Activated CD8-positive, alpha-beta memory T cell treated with anti-CD3 and anti-CD28 coated beads, Interleukin-2, amount 10 ng/mL, durations not matched to agents 7 days and 5 days (primary cell): ENCODE measurements at regions not wholly inside any gene's neighbourhood (a gene's known extent, or its start where the extent isn't known, plus 50 kb on each side); places are given as distances from the start of the nearest gene placed in this dataset.
A peak's percentile ranks its signal among the peaks of the same experiment; 100 is the strongest.

ENCODE experiments used
- ATAC-seq: fragments of 150-1000 bp; cut with Tn5 transposase; one replicate; pipeline ENCODE4 v1.10.0; 2021; ENCODE audit warnings: moderate library complexity
- CTCF ChIA-PET: fragments of 350-600 bp; sonication (Branson Sonifier 250); formaldehyde crosslinking; loops from one replicate; lab custom pipeline; 2021; ENCODE audit warnings: antibody characterized with exemption; lab: Charles Lee
- DNase-seq: peaks from one replicate; pipeline ENCODE4 v3.0.0-alpha.2; 2020
- H3K27ac Mint-ChIP-seq: one replicate; pipeline ENCODE4 v1.8.0; 2021; ENCODE audit warnings: mild to moderate bottlenecking, mixed read lengths
- H3K27me3 Mint-ChIP-seq: one replicate; pipeline ENCODE4 v1.8.0; 2021; ENCODE audit warnings: mixed read lengths
- H3K36me3 Mint-ChIP-seq: one replicate; pipeline ENCODE4 v1.8.0; 2021; ENCODE audit warnings: mild to moderate bottlenecking, mixed read lengths
- H3K4me1 Mint-ChIP-seq: one replicate; pipeline ENCODE4 v1.8.0; 2021; ENCODE audit warnings: mixed read lengths
- H3K4me3 Mint-ChIP-seq: one replicate; pipeline ENCODE4 v1.8.0; 2021; ENCODE audit warnings: mild to moderate bottlenecking, moderate library complexity, mixed read lengths
- H3K9me3 Mint-ChIP-seq: one replicate; pipeline ENCODE4 v1.8.0; 2022; ENCODE audit warnings: low read depth, mixed read lengths

- H3K4me1 Mint-ChIP-seq, result no peaks in the 10 kb centered on the region
- ATAC-seq (no peak), DNase-seq (no peak)
- no peaks in the 10 kb centered on the region for H3K9me3 Mint-ChIP-seq
- no peaks in the 10 kb centered on the region for H3K27me3 Mint-ChIP-seq
- no peak overlapping the region for H3K27ac Mint-ChIP-seq
- CTCF ChIA-PET, result no interaction called here
- no peaks in the 10 kb centered on the region for H3K36me3 Mint-ChIP-seq
- H3K4me3 Mint-ChIP-seq, result no peak overlapping the region
Observed at GRCh38 chr1:8191474-8191873, 126.4 kb upstream of the SLC45A1 start.

GRCh38 chr1:8189931-8190483, 127.9 kb upstream of the SLC45A1 start:
- H3K9me3 Mint-ChIP-seq, result no peaks in the 10 kb centered on the region
- no peak overlapping the region for H3K4me3 Mint-ChIP-seq
- H3K4me1 Mint-ChIP-seq, result no peaks in the 10 kb centered on the region
- H3K36me3 Mint-ChIP-seq, result no peaks in the 10 kb centered on the region
- H3K27ac Mint-ChIP-seq, result no peak overlapping the region
- CTCF ChIA-PET, result no interaction called here
- no peak for ATAC-seq
- no peaks in the 10 kb centered on the region for H3K27me3 Mint-ChIP-seq
- no peak for DNase-seq

- DNase-seq (no peak), ATAC-seq (no peak)
- Mint-ChIP-seq H3K36me3 (no peaks in the 10 kb centered on the region), H3K4me1 (peaks cover 10% of the 10 kb centered on the region), H3K27me3 (no peaks in the 10 kb centered on the region), H3K9me3 (no peaks in the 10 kb centered on the region), H3K27ac (no peak overlapping the region), H3K4me3 (no peak overlapping the region)
- CTCF ChIA-PET, result no interaction called here
Observed at GRCh38 chr1:8185400-8185799, 132.5 kb upstream of the SLC45A1 start.

- CTCF ChIA-PET, result no interaction called here
- no peak overlapping the region for H3K27ac Mint-ChIP-seq
- ATAC-seq, result no peak
Observed at GRCh38 chr1:8184301-8184700, 133.6 kb upstream of the SLC45A1 start.

GRCh38 chr1:8182034-8182761, 135.7 kb upstream of the SLC45A1 start:
- Mint-ChIP-seq H3K4me3 (no peak overlapping the region), H3K9me3 (peaks cover 10% of the 10 kb centered on the region), H3K27me3 (peaks cover 3% of the 10 kb centered on the region), H3K36me3 (peaks cover 7% of the 10 kb centered on the region), H3K27ac (peak overlapping the region; percentile 24), H3K4me1 (peaks cover 10% of the 10 kb centered on the region)
- DNase-seq (no peak), ATAC-seq (peak; percentile 66)
- CTCF ChIA-PET, result no interaction called here

More at GRCh38 chr1:8184301-8184700, 133.6 kb upstream of the SLC45A1 start:
- peaks cover 2% of the 10 kb centered on the region for H3K9me3 Mint-ChIP-seq
- no peak overlapping the region for H3K4me3 Mint-ChIP-seq
- DNase-seq, result no peak
- peaks cover 10% of the 10 kb centered on the region for H3K4me1 Mint-ChIP-seq
- H3K36me3 Mint-ChIP-seq, result peaks cover 1% of the 10 kb centered on the region
- H3K27me3 Mint-ChIP-seq, result peaks cover 2% of the 10 kb centered on the region

- no peak for DNase-seq
- H3K4me3 Mint-ChIP-seq, result no peak overlapping the region
- CTCF ChIA-PET, result interaction anchor here (0.8 to 1.5 kb wide), 2 partner anchors 25 to 28 kb away, joined by 3 read pairs; no protein-coding TSS in a partner anchor
- peaks cover 10% of the 10 kb centered on the region for H3K4me1 Mint-ChIP-seq
- peaks cover 10% of the 10 kb centered on the region for H3K9me3 Mint-ChIP-seq
- H3K27ac Mint-ChIP-seq, result no peak overlapping the region
- no peak for ATAC-seq
- H3K36me3 Mint-ChIP-seq, result peaks cover 7% of the 10 kb centered on the region
- H3K27me3 Mint-ChIP-seq, result peaks cover 3% of the 10 kb centered on the region
Observed at GRCh38 chr1:8179132-8179793, 138.7 kb upstream of the SLC45A1 start.

GRCh38 chr1:8176279-8176678, 141.6 kb upstream of the SLC45A1 start:
- ATAC-seq, result no peak
- no peak for DNase-seq
- Mint-ChIP-seq H3K27me3 (peaks cover 3% of the 10 kb centered on the region), H3K9me3 (peaks cover 10% of the 10 kb centered on the region), H3K4me3 (no peak overlapping the region), H3K36me3 (peaks cover 7% of the 10 kb centered on the region), H3K4me1 (no peaks in the 10 kb centered on the region), H3K27ac (no peak overlapping the region)
- CTCF ChIA-PET, result no interaction called here

GRCh38 chr1:8174807-8175206, 143.1 kb upstream of the SLC45A1 start:
- ATAC-seq (no peak), DNase-seq (no peak)
- CTCF ChIA-PET, result no interaction called here
- H3K4me1 Mint-ChIP-seq, result peaks cover 4% of the 10 kb centered on the region
- no peak overlapping the region for H3K27ac Mint-ChIP-seq
- no peak overlapping the region for H3K4me3 Mint-ChIP-seq
- H3K9me3 Mint-ChIP-seq, result peaks cover 10% of the 10 kb centered on the region
- peaks cover 3% of the 10 kb centered on the region for H3K27me3 Mint-ChIP-seq
- peaks cover 7% of the 10 kb centered on the region for H3K36me3 Mint-ChIP-seq

- CTCF ChIA-PET, result interaction anchor here (0.8 to 1.0 kb wide), 2 partner anchors 18 to 21 kb away, joined by 4 to 5 read pairs; no protein-coding TSS in a partner anchor
- DNase-seq (no peak), ATAC-seq (no peak)
- Mint-ChIP-seq H3K9me3 (no peaks in the 10 kb centered on the region), H3K4me3 (no peak overlapping the region), H3K27ac (no peak overlapping the region), H3K4me1 (peaks cover 26% of the 10 kb centered on the region), H3K36me3 (peaks cover 2% of the 10 kb centered on the region), H3K27me3 (no peaks in the 10 kb centered on the region)
Observed at GRCh38 chr1:8171751-8172464, 145.8 kb upstream of the ERRFI1 start.

- Mint-ChIP-seq H3K27ac (peak overlapping the region; percentile 99), H3K27me3 (no peaks in the 10 kb centered on the region), H3K4me1 (peaks cover 30% of the 10 kb centered on the region), H3K4me3 (no peak overlapping the region), H3K36me3 (peaks cover 2% of the 10 kb centered on the region), H3K9me3 (no peaks in the 10 kb centered on the region)
- CTCF ChIA-PET, result interaction anchor here (0.6 to 1.3 kb wide), 4 partner anchors 14 to 139 kb away, joined by 3 to 6 read pairs (median 4); no protein-coding TSS in a partner anchor
- no peak for DNase-seq
- peak; percentile 22 for ATAC-seq
Observed at GRCh38 chr1:8170059-8170835, 144.1 kb upstream of the ERRFI1 start.

GRCh38 chr1:8169364-8170058, 143.4 kb upstream of the ERRFI1 start:
- ATAC-seq (peak; percentile 89), DNase-seq (peak; percentile 78)
- peaks cover 30% of the 10 kb centered on the region for H3K4me1 Mint-ChIP-seq
- H3K36me3 Mint-ChIP-seq, result peaks cover 2% of the 10 kb centered on the region
- H3K27me3 Mint-ChIP-seq, result no peaks in the 10 kb centered on the region
- H3K4me3 Mint-ChIP-seq, result peak overlapping the region; percentile 45
- H3K27ac Mint-ChIP-seq, result peak overlapping the region; percentile 99
- CTCF ChIA-PET, result interaction anchor here (1.1 to 1.3 kb wide), 2 partner anchors 13 to 14 kb away, joined by 3 to 6 read pairs; no protein-coding TSS in a partner anchor
- no peaks in the 10 kb centered on the region for H3K9me3 Mint-ChIP-seq

- CTCF ChIA-PET, result no interaction called here
- no peaks in the 10 kb centered on the region for H3K9me3 Mint-ChIP-seq
- peak overlapping the region; percentile 12 for H3K27ac Mint-ChIP-seq
- peaks cover 30% of the 10 kb centered on the region for H3K4me1 Mint-ChIP-seq
- no peak overlapping the region for H3K4me3 Mint-ChIP-seq
- no peaks in the 10 kb centered on the region for H3K27me3 Mint-ChIP-seq
- DNase-seq (peak; percentile 50), ATAC-seq (no peak)
- H3K36me3 Mint-ChIP-seq, result peaks cover 2% of the 10 kb centered on the region
Observed at GRCh38 chr1:8167936-8168335, 141.8 kb upstream of the ERRFI1 start.
